ENCODE measurements at regions not wholly inside any gene's neighbourhood (a gene's known extent, or its start where the extent isn't known, plus 50 kb on each side); places are given as distances from the start of the nearest gene placed in this dataset.

DNA sequence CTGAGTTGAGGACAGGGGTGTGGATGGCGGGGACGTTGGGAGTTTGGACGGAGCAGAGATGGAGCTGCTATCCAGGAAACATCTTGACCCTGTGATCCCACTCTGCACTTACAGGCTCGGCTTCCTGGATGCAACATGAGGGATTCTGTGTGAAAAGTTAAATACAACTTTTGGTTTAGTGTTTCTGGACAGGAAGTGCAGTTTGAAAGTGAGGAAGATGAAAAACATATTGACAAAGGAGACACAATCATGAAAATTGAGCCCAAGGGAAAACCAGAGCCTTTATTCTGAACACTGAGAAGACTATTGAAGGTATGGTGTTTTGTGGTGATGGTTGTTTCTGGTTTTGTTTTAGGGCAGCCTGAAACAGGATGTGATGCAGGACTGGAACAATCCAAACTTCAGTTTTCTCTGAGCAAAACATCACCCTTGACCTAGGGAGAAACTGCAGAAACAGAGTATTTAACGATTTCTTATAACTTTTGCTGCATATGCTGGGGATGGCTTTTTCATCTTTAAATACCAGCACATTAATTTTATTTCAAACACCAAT is 76.5 kb upstream of the RFX8 start:
- peak in 1 of 5 experiments; percentile 53 for DNase-seq

- DNase-seq, result no peak
Measured at GRCh38 chr2:101550555-101550954, 75.6 kb upstream of the RFX8 start.

DNA sequence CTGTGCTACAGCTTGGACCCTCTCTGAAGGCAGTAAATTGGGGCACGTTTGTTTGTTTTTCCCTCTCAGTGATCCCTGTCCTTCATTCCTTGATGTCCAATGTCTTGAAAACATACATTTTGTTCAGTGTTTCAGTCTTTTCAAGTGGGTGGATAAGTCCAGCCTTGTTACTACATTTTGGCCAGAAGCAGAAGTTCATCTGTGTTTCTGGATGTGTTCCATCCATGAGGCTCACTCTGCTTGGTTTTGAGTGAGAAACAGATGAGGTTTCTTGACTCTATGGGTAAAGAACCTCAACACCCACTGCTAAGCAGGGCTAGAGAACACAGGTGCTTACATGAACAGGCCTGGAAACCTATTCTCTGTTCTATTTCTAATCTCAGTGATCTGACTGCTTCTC is 74.5 kb upstream of the RFX8 start:
- no peak for DNase-seq

- DNase-seq, result no peak
Measured at GRCh38 chr2:101546376-101547058, 71.6 kb upstream of the RFX8 start.

DNA sequence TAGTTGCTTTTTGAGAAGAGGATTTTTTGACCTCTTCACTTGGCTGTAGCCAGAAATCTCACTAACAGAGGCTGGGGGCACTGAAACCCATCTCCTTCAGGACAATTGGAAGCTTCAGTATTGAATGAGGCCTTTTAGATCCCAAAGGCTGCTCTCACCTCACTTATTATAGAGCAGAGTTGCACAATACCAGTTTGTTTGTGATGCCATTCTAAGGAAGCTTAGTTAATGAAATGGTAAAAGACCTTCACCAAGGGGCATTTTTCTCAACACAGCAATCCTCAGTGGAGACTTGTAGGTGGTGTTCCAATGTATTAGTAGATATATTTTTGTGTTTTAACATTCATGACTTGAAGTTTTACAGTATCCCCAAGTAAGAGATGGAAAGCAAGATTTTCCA is 71.0 kb upstream of the RFX8 start:
- no peak for DNase-seq

GRCh38 chr2:101540518-101540917 is 65.6 kb upstream of the RFX8 start:
- no peak for DNase-seq

DNA sequence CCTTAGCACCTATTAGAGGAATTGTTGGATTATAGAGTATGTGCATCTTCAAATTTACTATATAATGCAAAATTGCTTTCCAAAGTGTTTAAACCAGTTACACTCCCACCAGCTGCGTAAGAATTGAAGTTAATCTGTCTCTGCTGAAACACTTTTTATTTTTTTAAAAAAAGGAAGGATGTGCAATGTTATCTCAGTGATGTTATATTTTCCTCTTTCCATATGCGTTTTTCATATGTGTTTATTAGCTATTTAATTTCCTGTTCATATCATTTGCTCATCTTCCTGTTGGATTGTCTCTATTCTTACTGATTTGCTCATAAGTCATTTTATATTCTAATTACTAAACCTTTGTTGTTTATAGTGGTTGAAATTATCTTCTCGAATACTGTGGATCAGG is 63.2 kb upstream of the RFX8 start:
- no peak for DNase-seq

DNA sequence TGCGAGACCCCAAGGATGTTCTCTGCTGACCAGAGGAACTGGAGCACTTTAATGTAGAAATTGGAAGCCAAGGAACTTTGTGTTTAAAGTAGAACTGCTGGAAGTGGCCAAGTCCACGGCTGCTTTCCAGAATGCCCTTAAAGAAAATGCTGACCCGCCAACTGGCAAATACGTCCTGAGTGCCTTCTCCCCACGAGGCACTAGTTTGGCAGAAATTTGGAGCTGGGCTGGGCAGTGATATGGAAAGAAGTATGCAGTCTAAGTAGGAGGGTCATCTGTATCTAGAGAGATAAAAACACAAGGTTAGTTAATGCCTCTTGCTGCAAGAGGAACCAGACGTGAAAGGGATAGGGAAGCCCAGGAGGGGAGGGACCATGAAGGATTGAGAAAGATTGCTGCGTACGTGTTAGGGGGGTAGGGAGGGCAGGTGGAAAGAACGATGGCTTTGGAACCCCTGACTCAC is 59.3 kb upstream of the RFX8 start:
- no peak for DNase-seq

DNA sequence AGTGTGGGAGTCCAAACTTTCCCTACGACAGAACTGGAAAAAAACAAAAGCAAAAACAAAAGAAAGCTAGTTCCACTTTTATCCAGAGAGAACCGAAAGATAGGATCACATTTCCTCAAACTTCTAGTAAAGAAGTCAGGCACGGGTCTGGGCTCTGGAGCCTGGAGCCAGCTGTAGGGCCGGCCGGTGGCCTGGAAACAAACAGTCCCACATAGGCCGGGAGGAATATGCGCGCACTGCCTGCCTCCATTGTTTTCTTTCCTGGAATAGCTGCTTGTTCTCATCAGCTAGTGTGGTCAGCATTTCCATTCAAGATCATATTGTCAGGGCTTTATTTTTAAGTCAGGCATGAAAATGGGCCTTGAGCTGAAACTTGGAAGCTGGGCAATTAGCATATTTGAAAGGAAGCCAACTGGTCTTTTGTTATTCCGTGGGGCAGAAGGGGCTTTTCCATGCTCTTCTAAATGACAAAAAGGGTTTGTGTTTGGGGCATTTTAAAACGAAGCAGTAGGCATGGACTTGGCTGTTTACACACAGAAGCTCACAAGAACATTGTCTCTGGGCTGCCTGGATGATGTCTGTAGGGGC is 58.7 kb upstream of the RFX8 start:
- no peak for DNase-seq

- DNase-seq, result no peak
Measured at GRCh38 chr2:101528501-101528900, 53.6 kb upstream of the RFX8 start.

DNA sequence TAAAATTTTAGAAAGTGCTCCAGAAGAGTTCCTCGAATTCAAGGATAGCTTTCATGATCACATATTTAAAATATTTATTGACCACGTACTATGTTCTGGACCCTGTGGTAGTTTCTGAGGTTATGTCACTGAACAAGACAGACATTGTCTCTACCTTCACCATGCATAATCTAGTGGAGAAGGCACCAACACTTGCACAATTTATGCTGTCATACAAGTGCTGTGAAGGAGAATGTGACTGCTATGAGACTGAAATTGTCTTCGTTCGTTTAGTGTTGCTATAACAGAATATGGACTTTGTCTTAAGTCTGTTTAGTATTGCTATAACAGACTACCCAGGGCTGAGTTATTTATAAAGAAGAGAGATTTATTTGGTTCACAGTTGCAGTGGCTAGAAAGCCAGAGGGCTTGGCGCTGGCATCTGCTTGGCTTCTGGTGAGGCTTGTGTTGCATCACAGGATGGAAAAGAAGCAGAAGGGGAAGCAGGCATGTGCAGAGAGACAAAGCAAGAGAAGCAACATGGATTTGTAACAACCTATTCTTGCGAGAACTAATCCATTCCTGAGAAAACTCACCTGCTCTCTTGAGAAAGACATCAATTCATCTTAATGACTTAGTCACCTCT is 50.0 kb upstream of the RFX8 start:
- no peak for DNase-seq

All from T-helper 2 cell (primary cell).